Stomach smooth muscle (tissue), 2 donors: ENCODE measurements at regions not wholly inside any gene's neighbourhood (a gene's known extent, or its start where the extent isn't known, plus 50 kb on each side); places are given as distances from the start of the nearest gene placed in this dataset.

Experiments used
- H3K27ac ChIP-seq: one replicate; pipeline ENCODE4 v1.7.0; 2013; ENCODE audit warnings: mild to moderate bottlenecking, low read length, inconsistent platforms
- H3K27me3 ChIP-seq, 2 donors: one replicate each; pipeline ENCODE4 v1.7.0; 2013; ENCODE audit warnings: low read length in 2 of 2; ENCODE audit not compliant: insufficient read depth in 2 of 2, control insufficient read depth in 1 of 2
- H3K36me3 ChIP-seq, 2 donors: one replicate each; pipeline ENCODE4 v1.7.0; 2013; ENCODE audit warnings: low read length in 2 of 2; ENCODE audit not compliant: control insufficient read depth in 2 of 2, insufficient read depth in 2 of 2
- H3K4me1 ChIP-seq: one replicate; pipeline ENCODE4 v1.7.0; 2013; ENCODE audit warnings: low read length; ENCODE audit not compliant: control insufficient read depth, insufficient read depth
- H3K4me3 ChIP-seq, 2 donors: one replicate each; pipeline ENCODE4 v1.7.0; 2013; ENCODE audit warnings: low read length in 2 of 2
- H3K9ac ChIP-seq, 2 donors: one replicate each; pipeline ENCODE4 v1.7.0; 2013; ENCODE audit warnings: low read length in 2 of 2, mild to moderate bottlenecking in 1 of 2
- H3K9me3 ChIP-seq, 2 donors: one replicate each; pipeline ENCODE4 v1.7.0; 2013; ENCODE audit warnings: low read length in 2 of 2; ENCODE audit not compliant: control insufficient read depth in 2 of 2
- donor health status: healthy.
- donor health status: Pancreatic carcinoma.

- Histone ChIP-seq H3K9me3 (no peaks in the 10 kb centered on the region), H3K27ac (no peak overlapping the region), H3K9ac (no peak overlapping the region), H3K27me3 (no peaks in the 10 kb centered on the region), H3K4me3 (no peak overlapping the region), H3K36me3 (no peaks in the 10 kb centered on the region), H3K4me1 (no peaks in the 10 kb centered on the region)
Measured at GRCh38 chr13:21228738-21229137, 52.3 kb downstream of the MRPL57 start.

- Histone ChIP-seq H3K36me3 (no peaks in the 10 kb centered on the region), H3K9ac (no peak overlapping the region), H3K27me3 (no peaks in the 10 kb centered on the region)
Measured at GRCh38 chr13:21229241-21230024, 53.0 kb downstream of the MRPL57 start.

GRCh38 chr13:21230516-21230915 is 54.1 kb downstream of the MRPL57 start:
- H3K27ac ChIP-seq = no peak overlapping the region
- H3K4me3 ChIP-seq = no peak overlapping the region
- no peaks in the 10 kb centered on the region for H3K36me3 ChIP-seq
- no peaks in the 10 kb centered on the region for H3K9me3 ChIP-seq
- H3K4me1 ChIP-seq = no peaks in the 10 kb centered on the region
- no peaks in the 10 kb centered on the region for H3K27me3 ChIP-seq
- no peak overlapping the region for H3K9ac ChIP-seq

More at GRCh38 chr13:21229241-21230024, 53.0 kb downstream of the MRPL57 start:
- H3K27ac ChIP-seq = no peak overlapping the region
- H3K4me1 ChIP-seq = no peaks in the 10 kb centered on the region
- no peaks in the 10 kb centered on the region for H3K9me3 ChIP-seq
- no peak overlapping the region for H3K4me3 ChIP-seq

- H3K36me3 ChIP-seq = no peaks in the 10 kb centered on the region
- no peaks in the 10 kb centered on the region for H3K27me3 ChIP-seq
- no peak overlapping the region for H3K4me3 ChIP-seq
- H3K4me1 ChIP-seq = no peaks in the 10 kb centered on the region
- H3K9me3 ChIP-seq = no peaks in the 10 kb centered on the region
- H3K27ac ChIP-seq = no peak overlapping the region
- no peak overlapping the region for H3K9ac ChIP-seq
Measured at GRCh38 chr13:21231426-21231940, 55.0 kb downstream of the MRPL57 start.

GRCh38 chr13:21232196-21232595 is 55.7 kb downstream of the MRPL57 start:
- Histone ChIP-seq H3K27me3 (no peaks in the 10 kb centered on the region), H3K27ac (peak overlapping the region; percentile 31), H3K9ac (no peak overlapping the region), H3K4me1 (no peaks in the 10 kb centered on the region), H3K36me3 (no peaks in the 10 kb centered on the region), H3K9me3 (no peaks in the 10 kb centered on the region), H3K4me3 (peak overlapping the region in 1 of 2 donors; percentile 52)

- H3K4me3 ChIP-seq = peak overlapping the region in 1 of 2 donors; percentile 52
- no peaks in the 10 kb centered on the region for H3K36me3 ChIP-seq
- H3K27ac ChIP-seq = peak overlapping the region; percentile 31
- H3K4me1 ChIP-seq = no peaks in the 10 kb centered on the region
- H3K9ac ChIP-seq = no peak overlapping the region
- H3K9me3 ChIP-seq = no peaks in the 10 kb centered on the region
- H3K27me3 ChIP-seq = no peaks in the 10 kb centered on the region
Measured at GRCh38 chr13:21232599-21232998, 56.1 kb downstream of the MRPL57 start.

- no peaks in the 10 kb centered on the region for H3K36me3 ChIP-seq
- peak overlapping the region in 1 of 2 donors; percentile 35 for H3K4me3 ChIP-seq
- no peaks in the 10 kb centered on the region for H3K9me3 ChIP-seq
- H3K4me1 ChIP-seq = no peaks in the 10 kb centered on the region
- H3K27me3 ChIP-seq = no peaks in the 10 kb centered on the region
- peak overlapping the region; percentile 18 for H3K27ac ChIP-seq
- H3K9ac ChIP-seq = peak overlapping the region in 1 of 2 donors; percentile 58
Measured at GRCh38 chr13:21233086-21233485, 56.6 kb downstream of the MRPL57 start.

GRCh38 chr13:21234526-21234925 is 58.1 kb downstream of the MRPL57 start:
- no peaks in the 10 kb centered on the region for H3K4me1 ChIP-seq
- no peak overlapping the region for H3K4me3 ChIP-seq
- H3K27me3 ChIP-seq = no peaks in the 10 kb centered on the region
- no peak overlapping the region for H3K27ac ChIP-seq
- H3K9me3 ChIP-seq = no peaks in the 10 kb centered on the region
- no peaks in the 10 kb centered on the region for H3K36me3 ChIP-seq
- H3K9ac ChIP-seq = no peak overlapping the region

GRCh38 chr13:21235174-21235573 is 58.7 kb downstream of the MRPL57 start:
- H3K27ac ChIP-seq = no peak overlapping the region
- H3K9ac ChIP-seq = no peak overlapping the region
- no peaks in the 10 kb centered on the region for H3K36me3 ChIP-seq
- H3K27me3 ChIP-seq = no peaks in the 10 kb centered on the region
- H3K4me3 ChIP-seq = no peak overlapping the region
- H3K4me1 ChIP-seq = no peaks in the 10 kb centered on the region
- no peaks in the 10 kb centered on the region for H3K9me3 ChIP-seq

- Histone ChIP-seq H3K4me1 (no peaks in the 10 kb centered on the region), H3K9ac (no peak overlapping the region), H3K9me3 (no peaks in the 10 kb centered on the region), H3K27me3 (no peaks in the 10 kb centered on the region), H3K27ac (no peak overlapping the region), H3K4me3 (no peak overlapping the region), H3K36me3 (no peaks in the 10 kb centered on the region)
Measured at GRCh38 chr13:21237081-21237480, 60.6 kb downstream of the MRPL57 start.

GRCh38 chr13:21238267-21238666 is 61.8 kb downstream of the MRPL57 start:
- Histone ChIP-seq H3K27me3 (no peaks in the 10 kb centered on the region), H3K4me3 (no peak overlapping the region), H3K36me3 (no peaks in the 10 kb centered on the region), H3K9ac (no peak overlapping the region), H3K27ac (no peak overlapping the region), H3K4me1 (peaks cover 4% of the 10 kb centered on the region), H3K9me3 (no peaks in the 10 kb centered on the region)
